BLaER1 treated with 17β-estradiol and CSF1 and Interleukin-3, amounts not matched to agents 10 nM and 100 nM (cell line): ENCODE measurements at regions not wholly inside any gene's neighbourhood (a gene's known extent, or its start where the extent isn't known, plus 50 kb on each side); places are given as distances from the start of the nearest gene placed in this dataset.

ENCODE experiments used
- H3K27ac ChIP-seq, 11 experiments: shearing (Covaris generic); formaldehyde crosslinking; 2 replicates each; pipeline ENCODE4 v1.8.1; 2022
- H3K27me3 ChIP-seq, 11 experiments: shearing (Covaris generic); formaldehyde crosslinking; 2 replicates each; pipeline ENCODE4 v1.8.1; 2022
- H3K36me3 ChIP-seq, 11 experiments: shearing (Covaris generic); formaldehyde crosslinking; 2 replicates each; pipeline ENCODE4 v1.8.1; 2022
- H3K4me1 ChIP-seq, 10 experiments: shearing (Covaris generic); formaldehyde crosslinking; 2 replicates each; pipeline ENCODE4 v1.8.1; 2022
- H3K4me2 ChIP-seq, 11 experiments: shearing (Covaris generic); formaldehyde crosslinking; 2 replicates each; pipeline ENCODE4 v1.8.1; 2022
- H3K4me3 ChIP-seq, 10 experiments: shearing (Covaris generic); formaldehyde crosslinking; 2 replicates each; pipeline ENCODE4 v1.8.1; 2022
- H3K9ac ChIP-seq, 11 experiments: shearing (Covaris generic); formaldehyde crosslinking; 2 replicates each; pipeline ENCODE4 v1.8.1; 2022
- H3K9me3 ChIP-seq, 11 experiments: shearing (Covaris generic); formaldehyde crosslinking; replicated peaks in 1 of 11; 2 replicates each; pipeline ENCODE4 v1.8.1; 2022
- H4K20me1 ChIP-seq, 11 experiments: shearing (Covaris generic); formaldehyde crosslinking; 2 replicates each; pipeline ENCODE4 v1.8.1; 2022
- Cebpa-rat ChIP-seq, 11 experiments: shearing (Covaris generic); IDR thresholded peaks; 2 replicates each; pipeline ENCODE4 v1.8.1; 2022

DNA sequence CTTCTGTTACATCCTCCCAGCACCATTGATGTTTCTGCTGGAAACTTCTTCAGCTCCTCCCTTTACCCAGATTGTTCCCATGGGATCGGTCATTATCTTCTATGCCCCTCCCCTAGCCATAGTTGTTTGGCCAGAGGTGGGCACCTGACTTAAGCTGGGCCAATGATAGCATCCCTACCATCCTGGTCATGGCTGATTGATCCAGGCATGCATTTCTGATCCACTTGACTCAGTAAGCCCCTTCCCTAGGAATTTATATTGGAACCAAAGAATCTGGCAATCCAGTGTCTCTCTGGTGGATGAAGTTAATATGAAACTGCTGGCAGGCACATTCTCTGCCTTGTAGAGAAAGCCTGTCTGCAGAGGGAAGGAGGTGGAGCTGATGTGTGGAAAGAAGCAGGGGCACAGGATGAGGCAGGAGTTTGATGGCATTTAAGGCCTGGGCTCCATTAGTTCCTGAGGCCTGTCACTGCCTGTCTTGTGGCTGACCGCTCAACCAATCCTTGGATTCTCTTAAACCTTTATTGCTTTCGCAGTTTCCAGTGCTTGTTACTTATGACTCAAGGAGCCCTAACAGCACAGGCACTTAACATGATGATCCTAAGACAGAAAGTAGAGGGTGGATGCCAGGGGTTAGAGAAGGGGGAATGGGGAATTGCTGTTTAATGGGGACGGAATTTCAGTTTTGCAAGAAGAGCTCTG is 152.4 kb downstream of the ABCC12 start:
- no peak overlapping the region for H3K27ac ChIP-seq
- no peak overlapping the region for H3K4me3 ChIP-seq
- H3K4me1 ChIP-seq: no peaks in the 10 kb centered on the region
- TF ChIP-seq Cebpa-rat (IDR thresholded peaks at IDR 0.05): no peak
- no peaks in the 10 kb centered on the region for H3K36me3 ChIP-seq
- H3K9ac ChIP-seq: no peak overlapping the region
- no peaks in the 10 kb centered on the region for H4K20me1 ChIP-seq
- H3K4me2 ChIP-seq: no peak overlapping the region
- H3K9me3 ChIP-seq: peaks cover 0 to 8% (median 0%) of the 10 kb centered on the region in 11 experiments; a peak in 6 of 22 replicates
- H3K27me3 ChIP-seq: no peaks in the 10 kb centered on the region

DNA sequence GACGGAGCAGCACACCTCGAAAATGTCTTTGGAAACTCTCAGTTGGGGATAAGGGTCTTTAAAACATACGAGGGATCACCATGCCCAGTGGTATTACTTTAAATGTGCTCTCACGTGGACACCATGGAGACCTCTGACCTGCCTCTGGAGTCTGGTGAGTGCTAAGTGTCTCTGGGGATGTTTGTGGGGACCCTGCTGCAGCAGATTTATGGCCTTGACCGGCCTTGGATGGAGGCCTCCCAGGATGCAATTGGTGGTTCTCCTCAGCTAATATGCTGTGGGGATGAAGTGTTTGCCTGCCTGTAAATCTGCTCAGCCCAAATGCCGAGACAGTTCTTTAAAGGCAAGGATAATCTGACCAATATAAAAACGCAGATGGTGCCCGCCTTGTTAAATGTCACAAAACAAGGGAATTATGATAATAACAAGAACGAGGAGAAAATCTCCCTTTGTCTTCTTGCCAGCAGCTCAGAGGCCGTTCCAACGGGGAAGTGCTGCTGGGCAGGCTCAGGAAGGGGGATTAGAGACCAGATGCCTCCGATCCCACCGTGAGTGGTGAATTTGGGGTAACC is 154.4 kb downstream of the ABCC12 start:
- Histone ChIP-seq H4K20me1 (no peaks in the 10 kb centered on the region), H3K4me2 (no peak overlapping the region)
- TF ChIP-seq Cebpa-rat (IDR thresholded peaks at IDR 0.05): no peak

DNA sequence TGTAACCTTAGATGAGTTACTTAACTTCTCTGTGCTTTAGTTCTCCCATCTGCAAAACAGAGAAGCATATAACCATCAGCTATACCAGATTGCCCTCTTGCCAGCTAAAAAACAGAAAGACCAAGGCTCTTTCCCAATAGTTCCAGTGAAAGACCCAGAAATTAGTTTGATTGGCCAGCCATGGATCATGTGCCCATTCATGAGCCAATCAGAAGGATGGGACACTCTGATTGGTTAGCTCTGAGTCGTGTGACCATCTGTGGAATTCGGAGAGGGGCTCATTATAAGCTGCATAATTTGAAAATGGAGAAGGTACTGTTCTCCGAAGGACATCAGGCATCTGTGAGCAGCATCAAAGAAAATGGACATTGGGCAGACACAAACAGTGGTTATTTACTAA is 155.2 kb downstream of the ABCC12 start:
- TF ChIP-seq Cebpa-rat (IDR thresholded peaks at IDR 0.05): no peak
- no peaks in the 10 kb centered on the region for H3K36me3 ChIP-seq
- no peak overlapping the region for H3K4me3 ChIP-seq
- H3K4me2 ChIP-seq: no peak overlapping the region
- no peaks in the 10 kb centered on the region for H3K27me3 ChIP-seq
- H3K4me1 ChIP-seq: no peaks in the 10 kb centered on the region
- peaks cover 0 to 8% (median 0%) of the 10 kb centered on the region in 11 experiments; a peak in 5 of 22 replicates for H3K9me3 ChIP-seq
- no peaks in the 10 kb centered on the region for H4K20me1 ChIP-seq
- no peak overlapping the region for H3K9ac ChIP-seq
- H3K27ac ChIP-seq: no peak overlapping the region

More for the DNA sequence above, 154.4 kb downstream of the ABCC12 start:
- H3K9me3 ChIP-seq: peaks cover 0 to 8% (median 0%) of the 10 kb centered on the region in 11 experiments; a peak in 6 of 22 replicates
- no peak overlapping the region for H3K4me3 ChIP-seq
- no peaks in the 10 kb centered on the region for H3K36me3 ChIP-seq
- no peaks in the 10 kb centered on the region for H3K27me3 ChIP-seq
- no peaks in the 10 kb centered on the region for H3K4me1 ChIP-seq
- H3K27ac ChIP-seq: no peak overlapping the region
- H3K9ac ChIP-seq: no peak overlapping the region

DNA sequence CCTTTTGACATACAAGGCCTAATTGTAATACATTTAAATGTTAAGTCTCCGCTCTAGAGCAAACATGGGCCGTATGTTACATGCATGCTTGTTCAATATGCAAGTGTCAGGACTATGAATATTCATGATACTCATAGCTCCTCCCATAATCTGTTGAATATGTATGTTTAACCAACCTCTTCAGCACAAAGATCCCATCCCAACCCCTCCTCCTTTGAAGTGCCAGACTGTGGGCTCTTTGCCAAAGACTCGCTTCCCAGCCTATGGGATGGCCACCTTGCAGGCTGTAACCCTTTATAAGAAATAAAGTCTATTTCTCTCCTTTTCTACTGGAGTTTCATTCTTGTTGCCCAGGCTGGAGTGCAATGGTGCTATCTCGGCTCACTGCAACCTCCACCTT is 156.2 kb downstream of the ABCC12 start:
- H4K20me1 ChIP-seq: no peaks in the 10 kb centered on the region
- H3K9ac ChIP-seq: no peak overlapping the region
- H3K9me3 ChIP-seq: peaks cover 0 to 8% (median 0%) of the 10 kb centered on the region in 11 experiments; a peak in 5 of 22 replicates
- H3K27ac ChIP-seq: no peak overlapping the region
- no peak overlapping the region for H3K4me2 ChIP-seq
- no peak for TF ChIP-seq Cebpa-rat (IDR thresholded peaks at IDR 0.05)
- H3K36me3 ChIP-seq: no peaks in the 10 kb centered on the region
- no peaks in the 10 kb centered on the region for H3K4me1 ChIP-seq
- no peak overlapping the region for H3K4me3 ChIP-seq
- H3K27me3 ChIP-seq: no peaks in the 10 kb centered on the region

DNA sequence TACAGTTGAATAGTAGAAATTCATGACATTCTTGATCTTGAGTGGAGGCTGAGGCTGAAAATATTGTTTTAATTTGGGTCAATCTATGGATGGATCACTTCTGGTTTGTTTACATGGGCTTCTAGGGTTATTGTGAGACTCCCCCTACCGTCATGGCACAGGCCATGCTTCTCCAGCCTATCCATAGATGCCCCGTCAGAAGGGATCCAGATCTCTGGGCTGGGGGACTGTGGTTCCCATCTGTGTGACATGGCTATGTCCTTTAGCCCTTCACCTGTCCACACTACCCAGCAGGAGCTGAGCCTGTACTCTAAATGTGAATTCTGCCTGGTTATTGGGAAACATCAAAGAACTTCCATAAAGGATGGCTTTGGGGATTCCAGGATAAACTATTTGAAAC is 160.4 kb downstream of the ABCC12 start:
- TF ChIP-seq Cebpa-rat (IDR thresholded peaks at IDR 0.05): no peak
- Histone ChIP-seq H3K4me1 (no peaks in the 10 kb centered on the region), H3K27me3 (no peaks in the 10 kb centered on the region), H3K36me3 (no peaks in the 10 kb centered on the region), H3K4me3 (no peak overlapping the region), H4K20me1 (no peaks in the 10 kb centered on the region), H3K9ac (no peak overlapping the region), H3K27ac (no peak overlapping the region), H3K9me3 (peaks cover 0 to 4% (median 0%) of the 10 kb centered on the region in 11 experiments; a peak in 6 of 22 replicates), H3K4me2 (no peak overlapping the region)

DNA sequence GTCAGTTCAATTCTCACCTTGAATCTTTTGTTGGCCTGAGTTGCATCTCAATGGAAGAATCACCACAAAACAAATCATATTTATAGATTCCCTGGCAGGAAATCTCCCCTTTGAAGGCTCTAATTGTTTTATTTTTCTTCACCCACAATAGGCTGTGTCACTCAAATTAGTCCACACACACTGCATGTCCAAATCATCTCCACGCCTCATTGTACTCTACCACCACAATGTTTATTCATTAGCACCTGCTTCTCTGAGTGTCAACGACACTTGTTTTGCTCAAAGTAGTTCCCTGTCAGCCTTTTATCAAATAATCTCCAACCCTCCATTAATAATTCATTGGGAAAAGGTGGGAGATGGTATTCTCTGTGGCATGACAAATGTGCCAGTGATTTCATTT is 164.3 kb downstream of the ABCC12 start:
- no peak overlapping the region for H3K4me3 ChIP-seq
- no peaks in the 10 kb centered on the region for H4K20me1 ChIP-seq
- no peak overlapping the region for H3K27ac ChIP-seq
- no peaks in the 10 kb centered on the region for H3K36me3 ChIP-seq
- H3K9me3 ChIP-seq: peaks cover 0 to 8% (median 0%) of the 10 kb centered on the region in 11 experiments; a peak in 3 of 22 replicates
- no peaks in the 10 kb centered on the region for H3K4me1 ChIP-seq
- H3K27me3 ChIP-seq: no peaks in the 10 kb centered on the region
- H3K9ac ChIP-seq: no peak overlapping the region
- H3K4me2 ChIP-seq: no peak overlapping the region
- no peak for TF ChIP-seq Cebpa-rat (IDR thresholded peaks at IDR 0.05)

DNA sequence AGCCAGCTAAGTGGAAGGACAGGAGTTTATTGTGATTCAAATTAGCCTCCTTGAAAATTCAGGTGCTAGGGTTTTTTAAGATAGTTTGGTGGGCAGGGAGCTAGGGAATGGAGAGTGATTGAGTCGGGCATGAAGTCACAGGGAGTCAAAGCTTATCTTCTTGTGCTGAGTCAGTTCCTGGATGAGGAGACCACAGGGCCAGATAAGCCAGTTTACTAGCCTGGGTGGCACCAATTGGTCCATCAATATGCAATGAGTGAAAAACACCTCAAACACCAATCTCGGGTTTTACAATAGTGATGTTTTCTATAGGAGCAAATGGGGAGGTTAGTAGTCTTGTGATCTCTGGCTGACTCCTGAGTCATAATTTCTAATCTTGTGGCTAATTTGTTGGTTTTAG is 165.1 kb downstream of the ABCC12 start:
- Histone ChIP-seq H4K20me1 (no peaks in the 10 kb centered on the region), H3K4me2 (no peak overlapping the region), H3K4me3 (no peak overlapping the region), H3K27me3 (no peaks in the 10 kb centered on the region), H3K4me1 (no peaks in the 10 kb centered on the region), H3K9me3 (peaks cover 0 to 8% (median 0%) of the 10 kb centered on the region in 11 experiments; a peak in 3 of 22 replicates), H3K27ac (no peak overlapping the region), H3K36me3 (no peaks in the 10 kb centered on the region), H3K9ac (no peak overlapping the region)
- no peak for TF ChIP-seq Cebpa-rat (IDR thresholded peaks at IDR 0.05)

DNA sequence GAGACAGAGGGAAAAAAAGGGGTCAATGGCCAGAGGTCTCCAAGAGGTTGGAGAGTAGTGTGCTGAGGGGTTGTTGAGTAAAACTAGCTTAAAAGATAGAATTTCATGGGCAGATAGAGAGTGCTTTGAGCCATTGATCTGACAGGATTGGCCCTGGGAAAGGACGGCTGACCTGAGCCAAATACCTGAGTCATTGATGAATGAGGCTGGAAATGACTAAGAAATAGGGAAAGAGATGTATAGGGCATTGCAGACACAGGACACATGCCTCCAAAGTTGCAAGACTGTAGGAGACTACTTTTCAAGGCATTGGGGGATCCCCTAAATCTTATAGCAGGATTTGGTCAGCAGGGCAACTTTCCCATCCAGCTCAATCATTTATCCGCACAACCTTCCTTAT is 168.7 kb downstream of the ABCC12 start:
- H3K27me3 ChIP-seq: no peaks in the 10 kb centered on the region
- no peaks in the 10 kb centered on the region for H4K20me1 ChIP-seq
- no peak for TF ChIP-seq Cebpa-rat (IDR thresholded peaks at IDR 0.05)
- no peak overlapping the region for H3K27ac ChIP-seq
- no peak overlapping the region for H3K4me2 ChIP-seq
- no peak overlapping the region for H3K4me3 ChIP-seq
- H3K4me1 ChIP-seq: no peaks in the 10 kb centered on the region
- no peaks in the 10 kb centered on the region for H3K36me3 ChIP-seq
- H3K9me3 ChIP-seq: peaks cover 0 to 8% (median 0%) of the 10 kb centered on the region in 11 experiments; a peak in 3 of 22 replicates
- H3K9ac ChIP-seq: no peak overlapping the region

DNA sequence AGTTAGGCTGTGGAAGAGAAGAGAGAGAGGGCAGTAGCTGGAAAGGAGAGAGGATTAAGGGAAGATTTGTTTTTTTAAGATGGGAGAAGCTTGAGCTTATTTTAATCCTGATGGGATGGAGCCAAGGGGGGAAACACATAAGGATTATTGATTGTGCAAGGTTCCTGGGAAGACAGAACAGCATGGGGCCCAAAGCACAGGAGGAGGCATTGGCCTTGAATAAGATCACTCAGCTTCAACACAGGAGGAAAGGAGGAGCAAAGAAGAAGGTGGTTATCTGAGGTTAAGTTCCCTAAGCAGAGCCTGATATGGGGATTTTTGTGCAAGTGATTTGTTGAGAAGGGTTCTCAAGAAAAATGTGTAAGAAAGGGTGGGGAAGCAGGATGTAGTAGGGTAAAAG is 169.8 kb downstream of the ABCC12 start:
- Histone ChIP-seq H3K9me3 (peaks cover 0 to 8% (median 0%) of the 10 kb centered on the region in 11 experiments; a peak in 3 of 22 replicates), H3K4me3 (no peak overlapping the region), H3K4me1 (no peaks in the 10 kb centered on the region), H3K27me3 (no peaks in the 10 kb centered on the region), H3K4me2 (no peak overlapping the region), H4K20me1 (no peaks in the 10 kb centered on the region), H3K27ac (no peak overlapping the region), H3K9ac (no peak overlapping the region), H3K36me3 (no peaks in the 10 kb centered on the region)
- TF ChIP-seq Cebpa-rat (IDR thresholded peaks at IDR 0.05): no peak

DNA sequence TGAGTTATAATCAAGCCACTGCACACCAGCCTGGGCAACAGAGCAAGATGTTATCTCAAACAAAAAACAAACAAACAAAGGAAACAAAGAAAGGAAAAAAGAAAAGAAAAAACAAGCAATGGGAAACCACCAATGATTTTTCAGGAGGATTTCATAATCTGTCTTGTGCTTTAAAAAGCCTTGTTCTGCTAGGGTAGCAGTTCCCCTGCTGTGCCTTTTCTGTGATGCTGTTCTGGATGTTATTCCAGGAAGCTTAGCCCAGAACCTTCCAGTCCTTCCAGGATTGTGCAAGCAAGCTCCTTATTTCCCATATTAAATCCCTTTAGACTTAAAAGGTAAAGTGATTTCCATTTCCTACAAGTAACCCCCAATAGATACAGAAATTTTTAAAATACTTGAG is 171.1 kb downstream of the ABCC12 start:
- no peak overlapping the region for H3K4me3 ChIP-seq
- H3K9me3 ChIP-seq: no peaks in the 10 kb centered on the region
- H4K20me1 ChIP-seq: no peaks in the 10 kb centered on the region
- no peak for TF ChIP-seq Cebpa-rat (IDR thresholded peaks at IDR 0.05)
- no peak overlapping the region for H3K4me2 ChIP-seq
- H3K36me3 ChIP-seq: no peaks in the 10 kb centered on the region
- no peaks in the 10 kb centered on the region for H3K4me1 ChIP-seq
- H3K27ac ChIP-seq: no peak overlapping the region
- H3K9ac ChIP-seq: no peak overlapping the region
- no peaks in the 10 kb centered on the region for H3K27me3 ChIP-seq
